ENCODE measurements at regions not wholly inside any gene's neighbourhood (a gene's known extent, or its start where the extent isn't known, plus 50 kb on each side); places are given as distances from the start of the nearest gene placed in this dataset.

DNA sequence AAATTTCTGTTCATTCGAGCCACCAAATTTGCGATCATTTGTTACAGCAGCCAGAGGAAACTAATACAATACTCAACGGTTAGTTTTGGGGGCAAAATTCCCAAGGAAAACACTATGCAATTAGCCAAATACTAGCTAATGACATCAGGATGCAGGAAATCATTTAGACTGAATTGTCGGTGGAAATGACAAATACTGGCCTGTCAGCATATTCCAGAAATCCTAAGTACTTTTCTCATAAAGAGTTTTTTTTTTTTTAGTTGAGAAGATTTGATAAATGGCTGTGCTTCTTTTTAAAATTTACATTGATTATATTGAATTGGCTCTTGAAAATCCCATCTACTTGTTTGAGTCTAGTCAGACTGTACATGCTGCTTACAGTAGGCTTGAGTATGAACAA is 410.1 kb downstream of the SUCLG1 start:
- TF ChIP-seq, protein P1, sequence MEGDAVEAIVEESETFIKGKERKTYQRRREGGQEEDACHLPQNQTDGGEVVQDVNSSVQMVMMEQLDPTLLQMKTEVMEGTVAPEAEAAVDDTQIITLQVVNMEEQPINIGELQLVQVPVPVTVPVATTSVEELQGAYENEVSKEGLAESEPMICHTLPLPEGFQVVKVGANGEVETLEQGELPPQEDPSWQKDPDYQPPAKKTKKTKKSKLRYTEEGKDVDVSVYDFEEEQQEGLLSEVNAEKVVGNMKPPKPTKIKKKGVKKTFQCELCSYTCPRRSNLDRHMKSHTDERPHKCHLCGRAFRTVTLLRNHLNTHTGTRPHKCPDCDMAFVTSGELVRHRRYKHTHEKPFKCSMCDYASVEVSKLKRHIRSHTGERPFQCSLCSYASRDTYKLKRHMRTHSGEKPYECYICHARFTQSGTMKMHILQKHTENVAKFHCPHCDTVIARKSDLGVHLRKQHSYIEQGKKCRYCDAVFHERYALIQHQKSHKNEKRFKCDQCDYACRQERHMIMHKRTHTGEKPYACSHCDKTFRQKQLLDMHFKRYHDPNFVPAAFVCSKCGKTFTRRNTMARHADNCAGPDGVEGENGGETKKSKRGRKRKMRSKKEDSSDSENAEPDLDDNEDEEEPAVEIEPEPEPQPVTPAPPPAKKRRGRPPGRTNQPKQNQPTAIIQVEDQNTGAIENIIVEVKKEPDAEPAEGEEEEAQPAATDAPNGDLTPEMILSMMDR (IDR thresholded peaks at IDR 0.05; ENCODE audit: extremely low read depth, insufficient read depth, missing control alignments): no peak
- in situ Hi-C loops (cut with MboI; ENCODE audit: low pct_unique_long_range_greater_than_20kb, low sequenced_read_pairs, unreplicated experiment): no loop called here
- DNase-seq (ENCODE audit: low spot score): no peak

DNA sequence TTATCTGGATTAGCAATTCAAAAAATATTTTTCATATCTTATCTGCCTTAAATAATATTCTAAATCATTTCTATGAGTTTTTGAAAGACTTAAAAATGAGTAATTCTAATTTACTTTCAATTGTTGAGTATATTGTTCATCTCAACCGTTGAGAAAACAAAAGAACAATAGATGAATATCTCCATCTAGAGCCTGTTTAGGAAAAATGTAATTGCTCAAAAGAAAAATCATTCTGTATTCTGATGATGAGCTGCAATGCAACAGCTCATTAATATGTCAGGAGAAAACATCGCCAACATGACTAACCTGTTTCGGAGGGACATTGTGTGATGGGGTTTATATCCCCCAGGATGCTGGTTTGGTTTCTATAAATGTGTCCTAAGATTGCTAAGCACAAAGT is 417.6 kb downstream of the SUCLG1 start:
- in situ Hi-C loops (cut with MboI; ENCODE audit: low pct_unique_long_range_greater_than_20kb, low sequenced_read_pairs, unreplicated experiment): no loop called here
- no peak for DNase-seq (ENCODE audit: low spot score)
- TF ChIP-seq, protein P1 (IDR thresholded peaks at IDR 0.05; ENCODE audit: extremely low read depth, insufficient read depth, missing control alignments): no peak

DNA sequence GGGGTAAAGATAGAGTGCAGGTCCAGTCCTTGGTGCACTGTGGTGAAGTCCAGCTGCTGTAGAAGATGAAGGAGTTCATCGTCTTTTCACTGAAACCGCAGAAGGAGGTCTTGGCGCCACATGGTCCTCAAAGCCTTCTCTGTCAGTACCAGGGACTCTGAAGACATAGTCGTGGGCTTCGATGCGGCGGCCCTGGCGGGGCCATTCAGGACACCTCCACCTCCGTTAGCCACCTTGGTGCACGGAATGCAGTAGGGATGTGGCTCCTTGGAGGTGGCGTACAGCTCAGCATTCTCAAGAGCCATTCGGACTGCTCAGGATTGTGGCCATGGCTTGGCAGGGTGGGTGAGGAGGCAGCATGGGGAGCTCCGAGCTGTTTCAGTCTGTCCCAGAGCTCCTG is 418.8 kb downstream of the SUCLG1 start:
- in situ Hi-C loops (cut with MboI; ENCODE audit: low pct_unique_long_range_greater_than_20kb, low sequenced_read_pairs, unreplicated experiment): no loop called here
- no peak for DNase-seq (ENCODE audit: low spot score)
- TF ChIP-seq, protein P1 (IDR thresholded peaks at IDR 0.05; ENCODE audit: extremely low read depth, insufficient read depth, missing control alignments): no peak

DNA sequence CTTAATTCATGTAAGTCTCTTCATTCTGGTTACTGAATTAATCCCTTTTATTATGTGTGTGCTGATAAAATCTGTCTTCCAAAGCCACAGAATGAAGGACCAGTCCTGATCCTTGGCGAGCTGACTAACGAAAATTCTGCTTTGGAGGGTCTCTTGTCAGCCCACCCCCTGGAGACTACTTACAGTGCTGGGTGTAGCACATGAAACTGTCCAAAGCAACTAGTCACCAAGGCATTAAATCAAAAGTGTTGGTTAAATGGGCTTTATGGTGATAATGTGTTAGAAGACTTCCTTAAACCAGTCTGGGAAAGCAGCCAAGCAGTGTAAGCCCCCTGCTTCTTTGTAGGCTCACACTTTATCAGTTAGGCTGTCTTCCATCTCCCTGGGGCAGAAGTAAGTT is 420.2 kb downstream of the SUCLG1 start:
- TF ChIP-seq, protein P1 (IDR thresholded peaks at IDR 0.05; ENCODE audit: extremely low read depth, insufficient read depth, missing control alignments): no peak
- in situ Hi-C loops (cut with MboI; ENCODE audit: low pct_unique_long_range_greater_than_20kb, low sequenced_read_pairs, unreplicated experiment): no loop called here
- no peak for DNase-seq (ENCODE audit: low spot score)

DNA sequence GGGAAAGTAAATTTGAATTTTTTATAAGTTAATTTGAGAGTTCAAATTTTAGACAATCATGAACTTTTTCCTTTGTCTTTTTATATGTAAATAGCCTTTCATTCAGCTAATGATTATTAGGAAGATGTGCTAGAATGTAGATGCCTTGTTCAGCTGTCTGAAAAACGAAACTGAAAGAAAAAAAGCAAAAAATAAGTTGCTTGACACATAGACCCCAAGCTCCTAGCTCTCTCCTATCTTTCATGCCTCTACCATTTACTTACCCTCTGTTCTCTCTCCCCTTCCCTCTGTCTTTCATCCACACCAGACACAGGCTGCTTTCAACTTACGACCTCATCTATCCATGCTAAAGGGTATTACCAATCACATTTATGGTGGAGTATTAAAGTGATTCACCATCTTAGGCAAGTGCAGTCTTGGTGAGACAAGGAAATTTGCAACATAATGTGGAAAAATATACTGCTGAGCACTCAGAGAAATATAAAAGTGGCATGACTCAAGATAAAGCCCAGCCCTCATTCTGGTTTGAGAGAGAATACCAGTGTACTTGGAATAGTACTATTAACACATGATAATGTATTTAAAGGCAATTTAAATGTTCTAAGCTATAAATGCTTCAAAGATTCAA is 425.6 kb downstream of the SUCLG1 start:
- TF ChIP-seq, protein P1 (IDR thresholded peaks at IDR 0.05; ENCODE audit: extremely low read depth, insufficient read depth, missing control alignments): no peak
- no peak for DNase-seq (ENCODE audit: low spot score)
- in situ Hi-C loops (cut with MboI; ENCODE audit: low pct_unique_long_range_greater_than_20kb, low sequenced_read_pairs, unreplicated experiment): no loop called here

DNA sequence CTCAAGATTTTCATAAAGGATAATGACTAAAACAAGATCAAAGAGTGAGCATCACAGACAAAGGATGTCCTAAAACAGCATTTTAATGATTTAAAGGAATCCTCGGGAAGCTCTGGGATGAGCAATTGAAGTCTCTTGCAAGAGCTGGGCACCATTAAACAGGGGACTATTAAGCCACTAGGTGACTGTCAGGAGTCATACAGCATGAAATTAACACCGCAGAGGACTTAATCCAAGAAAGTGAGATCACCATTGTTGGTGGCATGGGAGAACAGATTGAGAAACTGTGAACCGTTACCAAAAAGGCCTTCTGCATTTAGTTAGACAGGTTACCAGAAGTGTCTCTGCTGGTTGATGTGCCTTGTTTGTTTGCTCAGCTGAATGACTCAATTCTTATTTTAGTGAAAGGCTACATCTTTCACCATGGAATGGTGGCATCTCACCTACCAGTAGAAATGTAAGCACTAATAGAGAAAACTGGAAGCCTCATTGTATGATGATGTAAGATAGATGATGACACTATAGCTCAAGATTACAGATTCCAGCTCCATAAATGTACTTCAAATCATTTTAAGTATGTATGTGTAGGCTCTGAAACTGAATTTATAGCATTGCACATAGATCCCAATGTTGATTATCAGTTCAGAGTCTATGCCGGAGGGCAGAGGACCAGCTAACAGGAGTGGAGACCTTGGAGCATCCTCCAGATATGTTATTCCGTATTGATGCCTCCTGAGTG is 427.6 kb downstream of the SUCLG1 start:
- in situ Hi-C loops (cut with MboI; ENCODE audit: low pct_unique_long_range_greater_than_20kb, low sequenced_read_pairs, unreplicated experiment): no loop called here
- TF ChIP-seq, protein P1 (IDR thresholded peaks at IDR 0.05; ENCODE audit: extremely low read depth, insufficient read depth, missing control alignments): no peak
- DNase-seq (ENCODE audit: low spot score): no peak

All from GM13977 (cell line).